Heart left ventricle (tissue), 13 donors: ENCODE measurements at regions not wholly inside any gene's neighbourhood (a gene's known extent, or its start where the extent isn't known, plus 50 kb on each side); places are given as distances from the start of the nearest gene placed in this dataset.

Source experiments
- POLR2A ChIP-seq, 2 donors: fragments of 450-650 bp; IDR thresholded peaks; one replicate each; pipeline ENCODE4 v1.6.1; 2017; ENCODE audit warnings: antibody characterized with exemption in 2 of 2, mild to moderate bottlenecking in 2 of 2, moderate library complexity in 2 of 2
- TF ChIP-seq, protein P1 (sequence below), 12 donors: fragments of 200-600 bp; sonication (generic) in 4 of 12; IDR thresholded peaks; one replicate each; pipeline versions ENCODE4 v1.5.0 to v1.8.0; 2018 to 2022; ENCODE audit warnings: antibody characterized with exemption in 12 of 12, mild to moderate bottlenecking in 5 of 12
- donor health status: ischemic (EF 13 %, LVEDD 7.1; RV severe dilation, severe dysfunction).
- donor health status: DM: no; HTN: yes; CAD: no.
- donor health status: DM: no; HTN: no; CAD: no.
- donor health status: ischemic (EF 25% LVEDD 6.9; RV normal size, moderate dysfunction).
- donor health status: ischemic (EF 25% LVEDD 5.7; RV mildly dilated, moderate dysfunction).
- donor health status: ischemic (EF 35%, LVEDD 5.7; RV mildly dilated, moderate dysfunction).
- donor health status: nonischemic (EF 11% LVEDD 7.7; RV severe dilation, severe dysfunction).
- donor health status: DM: yes; HTN: yes; CAD: no.
- donor health status: PGD.
- donor health status: ischemic (EF 29% LVEDD 5.4; RV normal size, mild dysfunction).
- donor health status: nonischemic (EF 23%, LVEDD 6.1; RV moderate dilation, normal function).

DNA sequence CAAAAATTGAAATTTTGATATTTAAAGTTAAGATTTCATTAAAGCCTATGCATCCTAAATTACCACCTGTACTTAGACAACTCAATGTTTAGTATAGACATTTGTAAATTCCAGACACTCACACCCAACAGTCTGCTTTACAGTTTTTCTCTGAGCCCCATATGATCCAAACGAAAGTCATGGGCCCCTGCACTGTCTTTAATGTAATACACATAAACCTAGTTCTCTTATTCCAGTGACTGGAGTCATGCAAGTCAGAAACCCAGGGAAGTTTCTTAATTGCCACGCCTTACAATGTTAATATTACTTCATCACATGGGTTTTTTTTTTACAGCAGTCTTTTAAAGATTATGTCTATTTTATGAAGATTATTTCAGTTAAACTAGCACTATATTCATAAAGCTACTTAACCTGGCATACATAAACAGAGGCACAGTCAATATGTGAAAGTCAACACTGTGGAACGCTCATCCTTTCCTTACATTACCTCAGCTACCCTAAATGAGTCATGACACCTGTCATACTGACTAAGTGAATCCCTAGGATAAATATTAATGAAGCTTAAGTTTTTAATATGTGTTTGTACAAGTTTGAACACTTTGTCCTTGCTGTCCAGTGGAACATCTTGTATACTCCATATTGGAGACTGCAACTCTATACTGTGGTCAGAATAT lies 67.7 kb upstream of the H2AZ1 start:
- TF ChIP-seq POLR2A (IDR thresholded peaks at IDR 0.05): no peak
- TF ChIP-seq, protein P1, sequence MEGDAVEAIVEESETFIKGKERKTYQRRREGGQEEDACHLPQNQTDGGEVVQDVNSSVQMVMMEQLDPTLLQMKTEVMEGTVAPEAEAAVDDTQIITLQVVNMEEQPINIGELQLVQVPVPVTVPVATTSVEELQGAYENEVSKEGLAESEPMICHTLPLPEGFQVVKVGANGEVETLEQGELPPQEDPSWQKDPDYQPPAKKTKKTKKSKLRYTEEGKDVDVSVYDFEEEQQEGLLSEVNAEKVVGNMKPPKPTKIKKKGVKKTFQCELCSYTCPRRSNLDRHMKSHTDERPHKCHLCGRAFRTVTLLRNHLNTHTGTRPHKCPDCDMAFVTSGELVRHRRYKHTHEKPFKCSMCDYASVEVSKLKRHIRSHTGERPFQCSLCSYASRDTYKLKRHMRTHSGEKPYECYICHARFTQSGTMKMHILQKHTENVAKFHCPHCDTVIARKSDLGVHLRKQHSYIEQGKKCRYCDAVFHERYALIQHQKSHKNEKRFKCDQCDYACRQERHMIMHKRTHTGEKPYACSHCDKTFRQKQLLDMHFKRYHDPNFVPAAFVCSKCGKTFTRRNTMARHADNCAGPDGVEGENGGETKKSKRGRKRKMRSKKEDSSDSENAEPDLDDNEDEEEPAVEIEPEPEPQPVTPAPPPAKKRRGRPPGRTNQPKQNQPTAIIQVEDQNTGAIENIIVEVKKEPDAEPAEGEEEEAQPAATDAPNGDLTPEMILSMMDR (IDR thresholded peaks at IDR 0.05): no peak
